ENCODE measurements at regions not wholly inside any gene's neighbourhood (a gene's known extent, or its start where the extent isn't known, plus 50 kb on each side); places are given as distances from the start of the nearest gene placed in this dataset.

- no peak for DNase-seq (ENCODE audit: insufficient read length)
- no peak for TF ChIP-seq TAF1 (IDR thresholded peaks at IDR 0.05; ENCODE audit: borderline replicate concordance, low read depth, low read length)
- no peak for TF ChIP-seq POLR2A (IDR thresholded peaks at IDR 0.05; ENCODE audit: low read depth, low read length)
- no peak for TF ChIP-seq POLR2AphosphoS5 (IDR thresholded peaks at IDR 0.05; ENCODE audit: low read depth, low read length)
- no peak for FAIRE-seq
Observed at GRCh38 chr3:144655423-144655822, 683.8 kb downstream of the DIPK2A start.

GRCh38 chr3:144660186-144660585 is 688.6 kb downstream of the DIPK2A start:
- no peak for FAIRE-seq
- TF ChIP-seq TAF1 (IDR thresholded peaks at IDR 0.05; ENCODE audit: borderline replicate concordance, low read depth, low read length) (no peak), POLR2A (IDR thresholded peaks at IDR 0.05; ENCODE audit: low read depth, low read length) (no peak), POLR2AphosphoS5 (IDR thresholded peaks at IDR 0.05; ENCODE audit: low read depth, low read length) (no peak)

GRCh38 chr3:144662729-144663128 is 691.1 kb downstream of the DIPK2A start:
- no peak for FAIRE-seq
- TF ChIP-seq POLR2AphosphoS5 (IDR thresholded peaks at IDR 0.05; ENCODE audit: low read depth, low read length) (no peak), TAF1 (IDR thresholded peaks at IDR 0.05; ENCODE audit: borderline replicate concordance, low read depth, low read length) (no peak), POLR2A (IDR thresholded peaks at IDR 0.05; ENCODE audit: low read depth, low read length) (no peak)
- no peak for DNase-seq (ENCODE audit: insufficient read length)

More at GRCh38 chr3:144660186-144660585, 688.6 kb downstream of the DIPK2A start:
- no peak for DNase-seq (ENCODE audit: insufficient read length)

- FAIRE-seq: no peak
- DNase-seq (ENCODE audit: insufficient read length): no peak
Observed at GRCh38 chr3:144663456-144664436, 692.1 kb downstream of the DIPK2A start.

GRCh38 chr3:144665567-144666053 is 694.0 kb downstream of the DIPK2A start:
- TF ChIP-seq POLR2AphosphoS5 (IDR thresholded peaks at IDR 0.05; ENCODE audit: low read depth, low read length) (no peak), POLR2A (IDR thresholded peaks at IDR 0.05; ENCODE audit: low read depth, low read length) (no peak), TAF1 (IDR thresholded peaks at IDR 0.05; ENCODE audit: borderline replicate concordance, low read depth, low read length) (no peak)
- DNase-seq (ENCODE audit: insufficient read length): no peak
- no peak for FAIRE-seq

More at GRCh38 chr3:144663456-144664436, 692.1 kb downstream of the DIPK2A start:
- TF ChIP-seq POLR2AphosphoS5 (IDR thresholded peaks at IDR 0.05; ENCODE audit: low read depth, low read length) (no peak), POLR2A (IDR thresholded peaks at IDR 0.05; ENCODE audit: low read depth, low read length) (no peak), TAF1 (IDR thresholded peaks at IDR 0.05; ENCODE audit: borderline replicate concordance, low read depth, low read length) (no peak)

GRCh38 chr3:144670571-144670970 is 698.9 kb downstream of the DIPK2A start:
- no peak for FAIRE-seq

GRCh38 chr3:144677103-144677502 is 705.5 kb downstream of the DIPK2A start:
- DNase-seq (ENCODE audit: insufficient read length) (no peak), FAIRE-seq (no peak)
- no peak for TF ChIP-seq POLR2AphosphoS5 (IDR thresholded peaks at IDR 0.05; ENCODE audit: low read depth, low read length)
- no peak for TF ChIP-seq TAF1 (IDR thresholded peaks at IDR 0.05; ENCODE audit: borderline replicate concordance, low read depth, low read length)
- TF ChIP-seq POLR2A (IDR thresholded peaks at IDR 0.05; ENCODE audit: low read depth, low read length): no peak

More at GRCh38 chr3:144670571-144670970, 698.9 kb downstream of the DIPK2A start:
- no peak for DNase-seq (ENCODE audit: insufficient read length)
- TF ChIP-seq TAF1 (IDR thresholded peaks at IDR 0.05; ENCODE audit: borderline replicate concordance, low read depth, low read length) (no peak), POLR2AphosphoS5 (IDR thresholded peaks at IDR 0.05; ENCODE audit: low read depth, low read length) (no peak), POLR2A (IDR thresholded peaks at IDR 0.05; ENCODE audit: low read depth, low read length) (no peak)

GRCh38 chr3:144683065-144683464 is 711.4 kb downstream of the DIPK2A start:
- TF ChIP-seq POLR2A (IDR thresholded peaks at IDR 0.05; ENCODE audit: low read depth, low read length): no peak
- FAIRE-seq (no peak), DNase-seq (ENCODE audit: insufficient read length) (no peak)

- TF ChIP-seq POLR2AphosphoS5 (IDR thresholded peaks at IDR 0.05; ENCODE audit: low read depth, low read length) (no peak), TAF1 (IDR thresholded peaks at IDR 0.05; ENCODE audit: borderline replicate concordance, low read depth, low read length) (no peak), POLR2A (IDR thresholded peaks at IDR 0.05; ENCODE audit: low read depth, low read length) (no peak)
- DNase-seq (ENCODE audit: insufficient read length): no peak
- no peak for FAIRE-seq
Observed at GRCh38 chr3:144687862-144688261, 716.2 kb downstream of the DIPK2A start.

- FAIRE-seq (no peak), DNase-seq (ENCODE audit: insufficient read length) (no peak)
- TF ChIP-seq POLR2AphosphoS5 (IDR thresholded peaks at IDR 0.05; ENCODE audit: low read depth, low read length) (no peak), TAF1 (IDR thresholded peaks at IDR 0.05; ENCODE audit: borderline replicate concordance, low read depth, low read length) (no peak), POLR2A (IDR thresholded peaks at IDR 0.05; ENCODE audit: low read depth, low read length) (no peak)
Observed at GRCh38 chr3:144692488-144692887, 720.9 kb downstream of the DIPK2A start.

GRCh38 chr3:144708437-144708836 is 736.8 kb downstream of the DIPK2A start:
- no peak for TF ChIP-seq POLR2AphosphoS5 (IDR thresholded peaks at IDR 0.05; ENCODE audit: low read depth, low read length)
- TF ChIP-seq TAF1 (IDR thresholded peaks at IDR 0.05; ENCODE audit: borderline replicate concordance, low read depth, low read length): no peak
- TF ChIP-seq POLR2A (IDR thresholded peaks at IDR 0.05; ENCODE audit: low read depth, low read length): no peak
- DNase-seq (ENCODE audit: insufficient read length) (no peak), FAIRE-seq (no peak)

GRCh38 chr3:144737281-144737680 is 765.7 kb downstream of the DIPK2A start:
- TF ChIP-seq TAF1 (IDR thresholded peaks at IDR 0.05; ENCODE audit: borderline replicate concordance, low read depth, low read length): no peak
- FAIRE-seq (no peak), DNase-seq (ENCODE audit: insufficient read length) (no peak)
